GM18909 (cell line): ENCODE measurements at regions not wholly inside any gene's neighbourhood (a gene's known extent, or its start where the extent isn't known, plus 50 kb on each side); places are given as distances from the start of the nearest gene placed in this dataset.
"Not testable (repeated sequence)": the region's sequence is repeated elsewhere in the genome, so short reads cannot be mapped to it uniquely, and the experiment has no call there.

Source experiments
- ATAC-seq: cut with Tn5 transposase; IDR thresholded peaks from one replicate; pipeline ENCODE4 v1.9.1; 2021; ENCODE audit warnings: mild to moderate bottlenecking; ENCODE audit not compliant: unreplicated experiment, poor library complexity

- ATAC-seq: no peak
Measured at GRCh38 chr20:50434653-50435396, 75.4 kb upstream of the PTPN1 start.

GRCh38 chr20:50435397-50436051 is 74.7 kb upstream of the PTPN1 start:
- no peak for ATAC-seq

GRCh38 chr20:50436052-50436656 is 74.0 kb upstream of the PTPN1 start:
- ATAC-seq: no peak

GRCh38 chr20:50436696-50437095 is 73.5 kb upstream of the PTPN1 start:
- ATAC-seq: no peak

- no peak for ATAC-seq
Measured at GRCh38 chr20:50438986-50439407, 71.2 kb upstream of the PTPN1 start.

GRCh38 chr20:50439539-50440453 is 70.4 kb upstream of the PTPN1 start:
- no peak for ATAC-seq

GRCh38 chr20:50442512-50442911 is 67.7 kb upstream of the PTPN1 start:
- ATAC-seq: no peak

- ATAC-seq: no peak
Measured at GRCh38 chr20:50445354-50446151, 64.6 kb upstream of the PTPN1 start.

- ATAC-seq: no peak
Measured at GRCh38 chr20:50446351-50447101, 63.7 kb upstream of the PTPN1 start.

- no peak for ATAC-seq
Measured at GRCh38 chr20:50447102-50447804, 62.9 kb upstream of the PTPN1 start.

GRCh38 chr20:50447817-50448216 is 62.4 kb upstream of the PTPN1 start:
- no peak for ATAC-seq

- not testable (repeated sequence) for ATAC-seq
Measured at GRCh38 chr20:50448625-50449403, 61.4 kb upstream of the PTPN1 start.

- peak; percentile 56 for ATAC-seq
Measured at GRCh38 chr20:50449738-50450492, 60.3 kb upstream of the PTPN1 start.

GRCh38 chr20:50450493-50450826 is 59.7 kb upstream of the PTPN1 start:
- no peak for ATAC-seq

GRCh38 chr20:50450881-50451752 is 59.1 kb upstream of the PTPN1 start:
- ATAC-seq: peak; percentile 80

GRCh38 chr20:50451792-50452425 is 58.3 kb upstream of the PTPN1 start:
- not testable (repeated sequence) for ATAC-seq
